NCI-H2029 treated with DMSO at 0.1 percent for 48 hours (cell line): ENCODE measurements at regions not wholly inside any gene's neighbourhood (a gene's known extent, or its start where the extent isn't known, plus 50 kb on each side); places are given as distances from the start of the nearest gene placed in this dataset.

ENCODE experiments used
- DNase-seq: peaks from one replicate; lab custom pipeline; 2025; lab: John Stamatoyannopoulos, UW

- no peak for DNase-seq
These were observed 220.1 kb downstream of the OSR1 start for GRCh38 chr2:19138264-19138825.

GRCh38 chr2:19137433-19137832 lies 221.0 kb downstream of the OSR1 start:
- no peak for DNase-seq

- DNase-seq, result no peak
These were observed 225.5 kb downstream of the OSR1 start for GRCh38 chr2:19132967-19133366.

- DNase-seq, result no peak
These were observed 226.6 kb downstream of the OSR1 start for GRCh38 chr2:19131871-19132270.

- DNase-seq, result no peak
These were observed 230.3 kb downstream of the OSR1 start for GRCh38 chr2:19128148-19128547.

GRCh38 chr2:19127616-19128015 lies 230.8 kb downstream of the OSR1 start:
- no peak for DNase-seq

- no peak for DNase-seq
These were observed 232.3 kb downstream of the OSR1 start for GRCh38 chr2:19125901-19126680.

GRCh38 chr2:19124135-19124534 lies 234.3 kb downstream of the OSR1 start:
- DNase-seq, result no peak

GRCh38 chr2:19123556-19123955 lies 234.9 kb downstream of the OSR1 start:
- no peak for DNase-seq

- no peak for DNase-seq
These were observed 236.2 kb downstream of the OSR1 start for GRCh38 chr2:19122220-19122619.

GRCh38 chr2:19120941-19121750 lies 237.3 kb downstream of the OSR1 start:
- DNase-seq, result no peak

GRCh38 chr2:19120181-19120580 lies 238.2 kb downstream of the OSR1 start:
- no peak for DNase-seq

GRCh38 chr2:19119326-19120001 lies 239.0 kb downstream of the OSR1 start:
- no peak for DNase-seq

GRCh38 chr2:19116918-19117317 lies 241.5 kb downstream of the OSR1 start:
- DNase-seq, result no peak

GRCh38 chr2:19114754-19115231 lies 243.6 kb downstream of the OSR1 start:
- DNase-seq, result no peak

GRCh38 chr2:19114126-19114525 lies 244.3 kb downstream of the OSR1 start:
- no peak for DNase-seq

- DNase-seq, result no peak
These were observed 247.1 kb downstream of the OSR1 start for GRCh38 chr2:19111354-19111753.

GRCh38 chr2:19109518-19109917 lies 248.9 kb downstream of the OSR1 start:
- DNase-seq, result no peak

GRCh38 chr2:19106376-19106775 lies 252.0 kb downstream of the OSR1 start:
- no peak for DNase-seq

GRCh38 chr2:19104503-19104902 lies 253.9 kb downstream of the OSR1 start:
- no peak for DNase-seq

GRCh38 chr2:19102696-19103423 lies 255.6 kb downstream of the OSR1 start:
- DNase-seq, result no peak

GRCh38 chr2:19101968-19102367 lies 256.5 kb downstream of the OSR1 start:
- no peak for DNase-seq
